ENCODE measurements at regions not wholly inside any gene's neighbourhood (a gene's known extent, or its start where the extent isn't known, plus 50 kb on each side); places are given as distances from the start of the nearest gene placed in this dataset.

DNA sequence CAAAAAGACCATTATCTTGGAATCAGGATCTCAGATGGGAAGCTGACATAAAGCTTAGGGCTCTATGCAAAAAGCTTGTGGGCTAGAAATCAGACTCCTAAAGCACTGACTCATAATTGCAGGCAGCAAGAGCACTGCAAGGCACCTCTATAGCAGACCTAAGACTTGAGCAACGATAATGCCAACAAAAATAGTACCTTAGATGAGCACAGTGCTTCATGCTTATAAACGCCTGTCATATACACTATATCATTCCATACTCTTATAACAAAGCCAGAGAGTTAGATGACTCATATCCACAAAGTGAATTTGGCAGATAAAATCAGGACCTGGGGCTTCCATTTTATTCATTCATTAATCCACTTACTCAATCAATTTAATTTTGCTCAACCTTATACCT is 560.8 kb downstream of the MCTP2 start:
- Mint-ChIP-seq H3K4me1 (ENCODE audit: insufficient read depth, unreplicated experiment) (peaks cover 44% of the 10 kb centered on the region), H3K4me3 (ENCODE audit: unreplicated experiment) (peak overlapping the region; percentile 15), H3K27me3 (ENCODE audit: insufficient read depth, unreplicated experiment) (no peaks in the 10 kb centered on the region), H3K36me3 (ENCODE audit: insufficient read depth, unreplicated experiment) (no peaks in the 10 kb centered on the region), H3K9me3 (ENCODE audit: unreplicated experiment) (peaks cover 2% of the 10 kb centered on the region), H3K27ac (ENCODE audit: low read depth, unreplicated experiment) (peak overlapping the region; percentile 89)
- POLR2A ChIA-PET, result interaction anchor here (0.6 to 3.2 kb wide), 14 partner anchors 16 to 1543 kb away, joined by 3 to 36 read pairs (median 4); no protein-coding TSS in a partner anchor
- TF ChIP-seq, protein P1, sequence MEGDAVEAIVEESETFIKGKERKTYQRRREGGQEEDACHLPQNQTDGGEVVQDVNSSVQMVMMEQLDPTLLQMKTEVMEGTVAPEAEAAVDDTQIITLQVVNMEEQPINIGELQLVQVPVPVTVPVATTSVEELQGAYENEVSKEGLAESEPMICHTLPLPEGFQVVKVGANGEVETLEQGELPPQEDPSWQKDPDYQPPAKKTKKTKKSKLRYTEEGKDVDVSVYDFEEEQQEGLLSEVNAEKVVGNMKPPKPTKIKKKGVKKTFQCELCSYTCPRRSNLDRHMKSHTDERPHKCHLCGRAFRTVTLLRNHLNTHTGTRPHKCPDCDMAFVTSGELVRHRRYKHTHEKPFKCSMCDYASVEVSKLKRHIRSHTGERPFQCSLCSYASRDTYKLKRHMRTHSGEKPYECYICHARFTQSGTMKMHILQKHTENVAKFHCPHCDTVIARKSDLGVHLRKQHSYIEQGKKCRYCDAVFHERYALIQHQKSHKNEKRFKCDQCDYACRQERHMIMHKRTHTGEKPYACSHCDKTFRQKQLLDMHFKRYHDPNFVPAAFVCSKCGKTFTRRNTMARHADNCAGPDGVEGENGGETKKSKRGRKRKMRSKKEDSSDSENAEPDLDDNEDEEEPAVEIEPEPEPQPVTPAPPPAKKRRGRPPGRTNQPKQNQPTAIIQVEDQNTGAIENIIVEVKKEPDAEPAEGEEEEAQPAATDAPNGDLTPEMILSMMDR (IDR thresholded peaks at IDR 0.05; ENCODE audit: unreplicated experiment), result no peak
- no TSS peak for BruUV-seq (replicated peaks)
- peak; percentile 92 for DNase-seq (ENCODE audit: unreplicated experiment)
- intact Hi-C loops (cut with micrococcal nuclease), result no loop called here
- CTCF ChIA-PET, result interaction anchor here (0.6 to 1.2 kb wide), 4 partner anchors 120 to 817 kb away, joined by 3 to 5 read pairs (median 4); no protein-coding TSS in a partner anchor

DNA sequence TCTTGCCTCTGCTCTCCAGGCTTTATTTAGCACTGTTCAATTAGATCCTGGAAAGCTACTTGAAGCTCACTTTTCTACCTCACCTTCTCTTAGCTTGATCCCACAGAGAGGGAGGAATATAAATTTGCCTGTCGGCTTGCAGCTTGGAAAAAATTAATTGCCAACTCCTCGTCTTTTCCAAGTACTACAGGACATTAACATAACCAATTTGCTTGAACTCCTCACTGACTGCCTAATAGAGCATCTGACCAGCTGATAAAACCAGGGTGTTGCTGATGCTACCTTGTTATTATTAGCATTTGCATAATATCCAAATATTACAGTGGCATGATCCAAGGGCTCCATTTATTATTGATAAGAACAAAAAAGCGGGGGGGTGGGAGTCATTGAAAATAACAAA is 561.8 kb downstream of the MCTP2 start:
- no peaks in the 10 kb centered on the region for H3K27me3 Mint-ChIP-seq (ENCODE audit: insufficient read depth, unreplicated experiment)
- ChIA-PET POLR2A (interaction anchor here (0.6 to 3.2 kb wide), 9 partner anchors 11 to 1824 kb away, joined by 3 to 36 read pairs (median 3); no protein-coding TSS in a partner anchor), CTCF (no interaction called here)
- intact Hi-C loops (cut with micrococcal nuclease), result no loop called here
- H3K4me3 Mint-ChIP-seq (ENCODE audit: unreplicated experiment), result no peak overlapping the region
- H3K27ac Mint-ChIP-seq (ENCODE audit: low read depth, unreplicated experiment), result no peak overlapping the region
- H3K9me3 Mint-ChIP-seq (ENCODE audit: unreplicated experiment), result peaks cover 9% of the 10 kb centered on the region
- no peak for DNase-seq (ENCODE audit: unreplicated experiment)
- H3K4me1 Mint-ChIP-seq (ENCODE audit: insufficient read depth, unreplicated experiment), result peaks cover 40% of the 10 kb centered on the region
- BruUV-seq (replicated peaks), result no TSS peak
- no peaks in the 10 kb centered on the region for H3K36me3 Mint-ChIP-seq (ENCODE audit: insufficient read depth, unreplicated experiment)
- TF ChIP-seq, protein P1 (IDR thresholded peaks at IDR 0.05; ENCODE audit: unreplicated experiment), result no peak

DNA sequence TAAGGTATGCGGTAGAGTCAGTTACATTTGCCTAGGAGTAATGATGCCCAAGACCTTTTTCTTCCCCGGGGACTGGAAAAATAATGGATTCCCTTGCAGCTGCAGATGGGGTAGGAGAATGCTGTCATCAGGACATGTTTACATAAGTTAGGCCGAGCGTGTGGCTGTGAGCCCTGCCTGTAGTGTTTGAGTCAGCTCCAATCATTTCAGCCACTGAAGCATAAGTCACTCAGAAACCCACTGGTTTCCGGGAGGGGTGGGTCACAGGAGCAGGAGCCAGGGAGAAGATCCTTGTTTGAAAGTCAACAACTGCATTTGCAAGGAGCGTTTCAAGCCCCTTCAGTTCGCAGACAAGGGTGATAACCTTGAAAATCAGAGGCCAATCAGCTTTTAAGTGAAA is 562.3 kb downstream of the MCTP2 start:
- intact Hi-C loops (cut with micrococcal nuclease), result no loop called here
- DNase-seq (ENCODE audit: unreplicated experiment), result peak; percentile 47

GRCh38 chr15:94804613-94805012 is 573.3 kb downstream of the MCTP2 start:
- Mint-ChIP-seq H3K4me3 (ENCODE audit: unreplicated experiment) (no peak overlapping the region), H3K27me3 (ENCODE audit: insufficient read depth, unreplicated experiment) (no peaks in the 10 kb centered on the region), H3K4me1 (ENCODE audit: insufficient read depth, unreplicated experiment) (no peaks in the 10 kb centered on the region), H3K9me3 (ENCODE audit: unreplicated experiment) (peaks cover 13% of the 10 kb centered on the region), H3K36me3 (ENCODE audit: insufficient read depth, unreplicated experiment) (no peaks in the 10 kb centered on the region), H3K27ac (ENCODE audit: low read depth, unreplicated experiment) (no peak overlapping the region)
- no TSS peak for BruUV-seq (replicated peaks)
- intact Hi-C loops (cut with micrococcal nuclease), result no loop called here
- TF ChIP-seq, protein P1 (IDR thresholded peaks at IDR 0.05; ENCODE audit: unreplicated experiment), result no peak
- no peak for DNase-seq (ENCODE audit: unreplicated experiment)
- POLR2A ChIA-PET, result no interaction called here
- CTCF ChIA-PET, result no interaction called here

More for the DNA sequence above, 562.3 kb downstream of the MCTP2 start:
- TF ChIP-seq, protein P1 (IDR thresholded peaks at IDR 0.05; ENCODE audit: unreplicated experiment), result no peak
- ChIA-PET CTCF (no interaction called here), POLR2A (interaction anchor here (0.6 to 3.2 kb wide), 6 partner anchors 11 to 1823 kb away, joined by 3 to 36 read pairs (median 4); no protein-coding TSS in a partner anchor)
- H3K36me3 Mint-ChIP-seq (ENCODE audit: insufficient read depth, unreplicated experiment), result no peaks in the 10 kb centered on the region
- no peaks in the 10 kb centered on the region for H3K27me3 Mint-ChIP-seq (ENCODE audit: insufficient read depth, unreplicated experiment)
- H3K4me1 Mint-ChIP-seq (ENCODE audit: insufficient read depth, unreplicated experiment), result peaks cover 35% of the 10 kb centered on the region
- no peak overlapping the region for H3K27ac Mint-ChIP-seq (ENCODE audit: low read depth, unreplicated experiment)
- H3K9me3 Mint-ChIP-seq (ENCODE audit: unreplicated experiment), result peaks cover 9% of the 10 kb centered on the region
- H3K4me3 Mint-ChIP-seq (ENCODE audit: unreplicated experiment), result no peak overlapping the region
- BruUV-seq (replicated peaks), result no TSS peak

Data from MCF 10A (cell line).